NCI-H1694 (cell line): ENCODE measurements at regions not wholly inside any gene's neighbourhood (a gene's known extent, or its start where the extent isn't known, plus 50 kb on each side); places are given as distances from the start of the nearest gene placed in this dataset.
"Not testable (repeated sequence)": the region's sequence is repeated elsewhere in the genome, so short reads cannot be mapped to it uniquely, and the experiment has no call there.

Source experiments
- DNase-seq: peaks from one replicate; lab custom pipeline; 2025; lab: John Stamatoyannopoulos, UW

- DNase-seq: no peak
These were observed 109.9 kb downstream of the TMEM182 start for GRCh38 chr2:102871707-102872106.

- DNase-seq: no peak
These were observed 110.6 kb downstream of the TMEM182 start for GRCh38 chr2:102872388-102872787.

- DNase-seq: not testable (repeated sequence)
These were observed 117.7 kb downstream of the TMEM182 start for GRCh38 chr2:102879513-102879912.

- DNase-seq: no peak
These were observed 118.9 kb downstream of the TMEM182 start for GRCh38 chr2:102880731-102881130.

GRCh38 chr2:102886216-102886893 is 124.5 kb downstream of the TMEM182 start:
- DNase-seq: no peak

GRCh38 chr2:102888514-102888913 is 126.7 kb downstream of the TMEM182 start:
- no peak for DNase-seq

- DNase-seq: no peak
These were observed 129.5 kb downstream of the TMEM182 start for GRCh38 chr2:102891296-102891695.

DNA sequence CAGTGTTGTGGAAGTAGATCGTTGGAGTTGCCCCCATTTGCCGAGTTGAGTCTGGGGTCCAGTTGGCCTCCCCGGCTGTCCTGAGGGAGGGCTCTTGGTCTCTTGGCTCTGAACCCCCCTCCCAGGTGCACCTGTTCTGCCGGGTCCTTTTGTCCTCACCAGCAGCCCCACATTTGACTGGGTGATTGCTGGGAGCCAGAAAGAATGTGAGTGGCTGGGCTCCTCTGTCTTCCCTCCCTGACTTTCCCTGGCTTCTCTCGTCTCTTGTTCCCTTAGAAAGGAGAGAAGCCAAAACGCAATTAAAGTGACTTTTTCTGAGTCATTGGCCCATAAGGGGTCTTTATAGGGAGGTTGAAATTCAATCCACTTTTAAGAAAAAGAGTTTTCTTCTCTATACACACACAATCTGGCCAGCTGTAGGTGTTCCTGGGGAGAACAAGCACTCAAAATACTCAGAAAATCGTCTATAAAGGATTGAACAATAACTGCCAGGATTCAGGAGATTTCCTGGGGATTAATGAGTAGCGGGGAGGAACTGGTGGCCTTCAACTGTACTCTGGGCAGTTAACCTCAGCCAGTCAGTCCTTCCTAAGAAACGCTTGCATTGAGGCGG is 131.0 kb downstream of the TMEM182 start:
- no peak for DNase-seq

DNA sequence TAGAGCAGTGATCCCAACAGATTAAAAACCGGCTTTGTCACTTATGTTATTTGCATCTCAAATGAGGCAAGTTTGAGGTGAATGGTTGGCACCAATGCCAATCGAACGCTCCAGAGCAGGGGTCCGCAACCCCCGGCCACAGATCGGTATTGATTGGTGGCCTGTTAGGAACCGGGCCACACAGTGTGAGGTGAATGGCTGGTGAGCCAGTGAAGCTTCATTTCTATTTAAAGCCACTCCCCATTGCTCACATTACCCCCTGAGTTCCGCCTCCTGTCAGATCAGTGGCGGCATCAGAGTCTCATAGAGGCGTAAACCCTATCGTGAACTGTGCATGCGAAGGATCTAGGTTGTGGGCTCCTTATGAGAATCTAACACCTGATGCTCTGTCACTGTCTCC is 132.0 kb downstream of the TMEM182 start:
- DNase-seq: no peak

- no peak for DNase-seq
These were observed 133.5 kb downstream of the TMEM182 start for GRCh38 chr2:102895376-102895775.

DNA sequence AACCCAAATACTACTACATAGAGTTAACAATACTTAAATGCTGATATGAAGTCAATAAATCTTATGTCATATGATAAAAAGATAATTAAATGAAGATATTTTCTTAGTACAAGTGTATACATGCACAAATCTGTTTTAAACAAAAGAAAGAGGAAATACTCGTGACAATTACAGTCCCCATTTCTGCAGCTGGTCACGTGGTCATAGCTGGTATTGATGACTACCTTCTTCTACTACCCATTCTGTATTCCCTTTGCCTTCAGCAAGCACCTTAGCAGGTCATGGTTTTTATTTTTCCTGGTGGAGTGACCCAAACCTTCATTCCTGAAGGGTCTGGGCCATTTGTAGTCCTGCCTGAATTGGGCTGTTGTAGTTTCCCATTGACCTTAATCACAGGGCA is 147.4 kb downstream of the TMEM182 start:
- DNase-seq: not testable (repeated sequence)

DNA sequence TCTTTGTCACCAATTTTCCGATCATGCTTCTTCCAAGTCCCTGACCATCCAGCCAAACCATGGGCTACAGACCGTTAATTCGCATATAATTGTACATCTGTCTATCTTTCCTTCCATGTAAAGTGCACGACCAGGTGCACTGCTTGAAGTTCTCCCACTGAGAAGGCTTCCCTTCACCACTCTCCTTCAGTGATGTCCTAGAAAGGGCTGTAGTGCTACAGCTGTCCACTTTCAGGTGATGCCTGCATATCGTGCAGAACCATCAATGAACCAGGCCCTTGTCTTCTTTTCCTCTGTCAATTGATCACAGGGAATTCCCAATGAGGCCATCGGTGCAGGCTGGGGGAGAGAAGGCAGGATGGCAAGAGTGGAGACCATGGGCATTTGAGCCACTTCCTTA is 148.9 kb downstream of the TMEM182 start:
- DNase-seq: no peak

DNA sequence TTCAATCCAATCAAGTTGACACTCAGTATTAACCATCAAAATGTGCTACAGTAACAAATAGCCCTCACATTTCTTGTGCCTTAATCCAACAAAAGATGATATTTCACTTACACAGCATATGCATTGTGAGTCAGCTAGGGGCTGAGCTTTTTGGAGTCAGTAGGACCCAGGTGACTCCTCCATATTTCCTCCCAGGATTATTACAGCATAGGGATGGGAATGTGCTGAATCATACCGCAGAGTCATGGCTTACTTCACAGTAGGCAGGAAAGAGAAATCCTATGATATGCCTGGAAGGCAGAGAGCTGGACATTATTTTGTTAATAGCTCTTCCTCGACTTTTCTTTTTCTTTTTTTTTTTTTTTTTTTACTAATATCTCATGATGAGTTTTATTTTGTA is 153.3 kb downstream of the TMEM182 start:
- no peak for DNase-seq

- no peak for DNase-seq
These were observed 160.5 kb downstream of the TMEM182 start for GRCh38 chr2:102922321-102922720.

GRCh38 chr2:102925003-102925402 is 163.2 kb downstream of the TMEM182 start:
- DNase-seq: no peak

- DNase-seq: no peak
These were observed 166.0 kb downstream of the TMEM182 start for GRCh38 chr2:102927854-102928267.

- DNase-seq: no peak
These were observed 167.9 kb downstream of the TMEM182 start for GRCh38 chr2:102929721-102930120.

DNA sequence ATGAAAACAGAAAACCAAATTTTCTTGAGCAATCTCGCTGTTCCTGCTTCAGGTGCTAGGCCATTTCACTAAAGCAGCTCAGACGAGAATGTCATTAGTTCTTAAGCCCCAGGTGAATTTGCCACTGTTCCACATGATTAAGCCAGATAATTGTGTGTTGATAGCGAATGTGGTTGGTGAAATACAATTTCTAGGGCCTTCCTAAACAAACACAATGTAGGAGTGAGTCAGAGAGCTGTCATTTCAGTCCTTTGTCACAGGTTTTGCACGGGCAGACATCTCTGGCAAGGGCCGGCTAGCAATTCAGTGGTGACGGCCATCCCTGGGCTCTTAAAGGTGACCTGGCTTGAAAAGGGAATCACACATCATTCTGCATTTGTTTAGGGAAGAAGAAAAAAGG is 170.7 kb downstream of the TMEM182 start:
- DNase-seq: no peak

DNA sequence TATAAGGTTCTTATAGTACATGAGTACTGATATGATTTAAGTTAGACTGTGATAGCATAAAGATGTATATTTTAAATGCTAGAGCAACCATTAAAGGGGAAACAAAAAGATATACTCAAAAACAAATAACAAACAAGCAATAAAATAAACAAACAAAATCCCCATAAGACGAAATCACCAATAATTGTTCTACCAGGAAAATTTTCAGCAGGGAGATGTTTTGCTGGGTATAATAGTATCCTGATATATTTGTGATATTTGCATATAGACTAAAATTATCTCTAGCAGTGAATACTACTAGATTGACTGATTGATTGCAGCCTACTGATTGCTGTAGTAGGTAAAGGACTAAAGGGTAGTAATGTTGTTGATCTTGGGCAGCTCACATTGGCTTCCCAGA is 177.4 kb downstream of the TMEM182 start:
- no peak for DNase-seq

- DNase-seq: no peak
These were observed 178.9 kb downstream of the TMEM182 start for GRCh38 chr2:102940684-102941083.

DNA sequence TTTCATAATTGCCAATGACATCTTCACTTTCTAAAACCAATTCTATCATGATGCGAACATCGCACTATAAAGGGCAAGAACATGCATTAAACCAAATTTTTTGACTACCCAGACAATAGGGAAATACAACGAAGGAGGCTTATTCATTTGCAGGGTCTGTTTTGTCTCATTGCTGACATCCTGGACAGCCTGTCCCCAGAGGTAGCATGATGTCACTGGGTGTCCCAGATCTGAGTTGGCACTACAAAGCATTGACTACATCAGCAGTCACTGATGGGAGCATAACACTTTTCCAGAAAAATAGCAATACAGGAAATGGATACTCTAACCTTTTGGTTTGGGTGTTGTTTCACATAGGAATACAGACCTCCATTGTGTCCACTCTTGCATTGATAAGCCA is 180.3 kb downstream of the TMEM182 start:
- no peak for DNase-seq

GRCh38 chr2:102943251-102943650 is 181.4 kb downstream of the TMEM182 start:
- no peak for DNase-seq

DNA sequence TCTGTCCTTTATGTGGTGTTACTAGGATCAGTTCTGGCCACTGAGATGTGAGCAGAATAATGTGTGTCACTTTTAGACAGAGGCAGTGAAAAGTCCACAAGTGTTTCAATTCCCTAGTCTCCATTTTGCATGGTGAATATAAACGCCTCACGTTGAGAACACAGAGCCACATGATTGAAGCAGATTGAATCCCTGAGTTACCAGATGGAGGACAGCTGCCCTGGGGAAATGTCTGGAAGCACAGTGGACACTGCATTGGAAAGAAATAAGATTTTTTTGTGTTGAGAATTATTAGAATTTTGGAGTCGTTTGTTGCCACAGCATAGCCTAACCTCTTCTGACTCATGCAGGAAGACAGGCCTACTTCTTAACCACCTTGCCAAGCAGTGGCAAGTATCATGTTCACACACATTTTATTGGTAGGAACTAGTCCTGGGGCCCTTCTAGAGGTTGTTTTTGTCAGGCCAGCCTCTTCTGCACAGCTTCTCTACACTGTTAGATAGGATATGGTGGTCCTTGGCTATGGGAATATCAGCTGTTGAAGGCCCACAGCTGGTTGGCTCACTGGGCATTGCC is 188.6 kb downstream of the TMEM182 start:
- no peak for DNase-seq

DNA sequence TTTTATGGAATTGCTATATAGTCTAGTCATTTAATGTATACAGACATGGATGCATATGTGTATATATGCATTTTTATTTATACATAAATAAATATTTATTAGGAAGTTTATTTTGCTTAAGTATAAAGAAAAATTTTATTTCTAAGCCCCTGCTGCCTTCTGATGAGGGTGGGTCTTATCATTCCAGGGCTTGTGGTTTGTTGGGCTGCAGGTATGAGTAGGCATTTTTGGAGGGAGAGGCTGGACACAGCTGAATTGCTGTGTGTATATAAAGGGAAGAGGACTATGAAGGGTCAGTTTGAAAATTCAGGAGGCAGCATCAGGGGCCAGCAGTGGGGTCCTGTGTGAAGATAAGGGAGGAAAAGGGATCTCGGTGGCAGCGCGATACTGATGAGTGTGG is 189.4 kb downstream of the TMEM182 start:
- DNase-seq: no peak
